ENCODE measurements at regions not wholly inside any gene's neighbourhood (a gene's known extent, or its start where the extent isn't known, plus 50 kb on each side); places are given as distances from the start of the nearest gene placed in this dataset.

DNA sequence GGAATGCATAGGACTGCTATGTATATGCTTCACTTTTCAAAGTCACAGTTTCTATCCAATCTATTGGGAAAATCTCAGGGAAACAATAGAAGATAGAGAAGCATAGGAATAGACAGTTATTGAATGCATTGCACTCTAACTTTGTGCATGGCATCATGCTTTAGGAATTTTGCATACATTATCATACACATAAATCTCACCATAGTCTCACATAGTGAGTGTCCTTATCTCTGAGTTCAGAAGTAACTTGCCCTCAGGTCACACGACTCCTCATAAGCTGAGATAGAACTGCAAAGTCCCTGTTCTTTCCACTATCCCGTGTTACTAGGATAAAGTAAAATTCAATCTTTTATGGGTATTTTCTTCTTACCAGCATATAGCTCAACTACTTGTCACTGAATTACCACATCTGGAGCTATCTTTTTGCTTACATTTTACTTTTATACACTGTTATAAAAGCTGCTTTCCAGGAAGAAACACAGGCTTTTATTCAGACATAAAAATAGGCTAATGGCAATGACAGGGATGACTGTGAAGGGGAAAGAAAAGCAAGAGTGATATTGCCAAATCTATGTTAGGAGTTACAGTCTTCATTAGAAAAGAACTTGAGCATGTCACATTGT lies 666.9 kb downstream of the XIRP2 start:
- CTCF ChIA-PET (ENCODE audit: partially characterized antibody), result interaction anchor here (1.0 kb wide), 1 partner anchor 9 kb away, joined by 3 read pairs; no protein-coding TSS in a partner anchor

More for the DNA sequence above, 666.9 kb downstream of the XIRP2 start:
- Histone ChIP-seq H4K20me1 (replicated peaks in 1 of 2; ENCODE audit: control insufficient read depth in 1 of 2, insufficient read depth in 2 of 2, low read length in 2 of 2) (no peaks in the 10 kb centered on the region), H3K79me2 (ENCODE audit: control insufficient read depth in 1 of 2, insufficient read depth in 2 of 2, low read length in 2 of 2) (no peaks in the 10 kb centered on the region; a peak in 1 of 4 replicates), H3K4me1 (replicated peaks in 1 of 4; ENCODE audit: control insufficient read depth in 3 of 4, insufficient read depth in 4 of 4, low read length in 3 of 4) (peaks cover 0 to 3% (median 0%) of the 10 kb centered on the region in 4 experiments; a peak in 2 of 7 replicates), H3K36me3 (ENCODE audit: control insufficient read depth in 2 of 4, insufficient read depth in 4 of 4, low read length in 3 of 4) (peaks cover 0 to 24% (median 11%) of the 10 kb centered on the region in 4 experiments; a peak in 3 of 8 replicates), H3K14ac (ENCODE audit: insufficient read length) (no peak overlapping the region), H3K27me3 (replicated peaks in 1 of 4; ENCODE audit: control insufficient read depth in 3 of 4, extremely low read depth in 1 of 4, insufficient read depth in 3 of 4, low read length in 3 of 4) (no peaks in the 10 kb centered on the region), H2BK20ac (ENCODE audit: low read length) (no peak overlapping the region), H3K23me2 (ENCODE audit: low read depth, low read length) (no peaks in the 10 kb centered on the region), H2BK120ac (replicated peaks; ENCODE audit: low read depth, low read length) (no peak overlapping the region), H2BK12ac (ENCODE audit: low read depth, low read length) (no peak overlapping the region), H2AFZ (ENCODE audit: low read length) (no peak overlapping the region), H4K91ac (replicated peaks; ENCODE audit: insufficient read length, low read length) (no peak overlapping the region), H3K79me1 (ENCODE audit: low read depth, low read length) (no peaks in the 10 kb centered on the region; the same call in 1 of the 2 replicates), H3K23ac (ENCODE audit: insufficient read length) (no peak overlapping the region), H3K18ac (ENCODE audit: extremely low read depth, low read length) (no peak overlapping the region), H4K8ac (ENCODE audit: extremely low read depth, insufficient read depth, low read length) (no peak overlapping the region), H3K9ac (replicated peaks in 1 of 4; ENCODE audit: extremely low read depth in 1 of 4, low read depth in 3 of 4, low read length in 3 of 4) (no peak overlapping the region), H2AK5ac (ENCODE audit: low read depth, low read length) (no peak overlapping the region), H3K4me3 (ENCODE audit: extremely low read depth in 1 of 4, insufficient read depth in 2 of 4, low read depth in 3 of 4, low read length in 4 of 4) (no peak overlapping the region), H4K5ac (ENCODE audit: insufficient read length, low read depth, low read length) (no peak overlapping the region), H2BK5ac (ENCODE audit: low read depth, low read length) (no peak overlapping the region), H3K4ac (replicated peaks; ENCODE audit: insufficient read length, low read depth, low read length) (no peak overlapping the region), H3K9me3 (ENCODE audit: insufficient read depth in 2 of 2, low read depth in 1 of 2, low read length in 1 of 2) (peaks cover 15 to 17% of the 10 kb centered on the region in 2 experiments), H3K56ac (replicated peaks; ENCODE audit: insufficient read length, low read depth, low read length) (no peak overlapping the region), H3K27ac (ENCODE audit: low read depth, low read length) (no peak overlapping the region), H3K4me2 (ENCODE audit: insufficient read depth in 1 of 2, low read depth in 2 of 2, low read length in 2 of 2) (no peak overlapping the region), H2BK15ac (ENCODE audit: low read length) (no peak overlapping the region)
- TF ChIP-seq NRF1 (IDR thresholded peaks at IDR 0.05; ENCODE audit: low read depth, low read length) (no peak), EZH2 (IDR thresholded peaks at IDR 0.05; ENCODE audit: low read depth, low read length, severe bottlenecking) (no peak), RBBP5 (IDR thresholded peaks at IDR 0.05; ENCODE audit: borderline replicate concordance, low read depth, low read length) (no peak), SIX5 (IDR thresholded peaks at IDR 0.05; ENCODE audit: low read depth, low read length) (no peak), HDAC6 (IDR thresholded peaks at IDR 0.05; ENCODE audit: low read depth, low read length) (no peak), FOSL1 (IDR thresholded peaks at IDR 0.05; ENCODE audit: insufficient read depth, low read depth, low read length) (no peak), RAD21 (IDR thresholded peaks at IDR 0.05 in 1 of 2, conservative IDR thresholded peaks at IDR 0.05 in 1 of 2; ENCODE audit: low read depth in 2 of 2, low read length in 2 of 2) (no peak), MAFK (IDR thresholded peaks at IDR 0.05; ENCODE audit: low read depth, low read length) (no peak), HDAC2 (IDR thresholded peaks at IDR 0.05; ENCODE audit: borderline replicate concordance in 1 of 2, low read depth in 2 of 2, low read length in 2 of 2) (no peak), CHD1 (IDR thresholded peaks at IDR 0.05; ENCODE audit: low read depth, low read length) (no peak), BRCA1 (IDR thresholded peaks at IDR 0.05; ENCODE audit: low read depth, low read length) (no peak)
- TF ChIP-seq, protein P1, sequence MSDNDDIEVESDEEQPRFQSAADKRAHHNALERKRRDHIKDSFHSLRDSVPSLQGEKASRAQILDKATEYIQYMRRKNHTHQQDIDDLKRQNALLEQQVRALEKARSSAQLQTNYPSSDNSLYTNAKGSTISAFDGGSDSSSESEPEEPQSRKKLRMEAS (IDR thresholded peaks at IDR 0.05), result no peak
- no peak for DNase-seq (ENCODE audit: low read depth in 1 of 2, low spot score in 2 of 2)
- 87% methylated on average over 2 of the region's 2 CpGs; no CpG with 5 or more reads in 1 of the 2 experiments for WGBS, 2 experiments (ENCODE audit: extremely low coverage in 1 of 2, insufficient coverage in 1 of 2, insufficient read length in 1 of 2, insufficient replicate concordance in 2 of 2, low coverage in 1 of 2, low lambda C conversion rate in 2 of 2, missing lambda C conversion rate in 1 of 2)
- FAIRE-seq, result no peak
- POLR2A ChIA-PET (ENCODE audit: partially characterized antibody), result no interaction called here
